Fibroblast of lung (primary cell): ENCODE measurements at regions not wholly inside any gene's neighbourhood (a gene's known extent, or its start where the extent isn't known, plus 50 kb on each side); places are given as distances from the start of the nearest gene placed in this dataset.

ENCODE experiments used
- DNase-seq, 2 donors: peaks; one replicate each; pipeline versions ENCODE4 v3.0.0 to v3.0.0-alpha.2; 2010; ENCODE audit warnings: low read depth in 2 of 2
- H2AFZ ChIP-seq: 2 replicates; pipeline ENCODE4 v1.5.1; 2012; ENCODE audit warnings: low read length, control low read depth, inconsistent platforms
- H3K27ac ChIP-seq: 2 replicates; pipeline ENCODE4 v1.5.1; 2011; ENCODE audit warnings: low read length, control low read depth; ENCODE audit not compliant: insufficient read depth
- H3K27me3 ChIP-seq: 2 replicates; pipeline ENCODE4 v1.5.1; 2011; ENCODE audit warnings: mild to moderate bottlenecking, low read length; ENCODE audit not compliant: control insufficient read depth, insufficient read depth
- H3K36me3 ChIP-seq: 2 replicates; pipeline ENCODE4 v1.5.1; 2011; ENCODE audit warnings: low read length; ENCODE audit not compliant: control insufficient read depth, insufficient read depth
- H3K4me1 ChIP-seq: 2 replicates; pipeline ENCODE4 v1.5.1; 2011; ENCODE audit warnings: low read length; ENCODE audit not compliant: control insufficient read depth, insufficient read depth; ENCODE audit errors: extremely low read depth
- H3K4me2 ChIP-seq: 2 replicates; pipeline ENCODE4 v1.5.1; 2011; ENCODE audit warnings: low read length, control low read depth; ENCODE audit not compliant: insufficient read depth; ENCODE audit errors: extremely low read depth
- H3K4me3 ChIP-seq, 4 experiments: fragments of 200-600 bp in 1 of 4; sonication (generic) in 1 of 4; replicated peaks in 1 of 4; 2 replicates each; pipeline ENCODE4 v1.5.1; 2011 to 2016; ENCODE audit warnings: low read length in 4 of 4, low read depth in 3 of 4, mild to moderate bottlenecking in 3 of 4, control low read depth in 2 of 4, inconsistent platforms in 1 of 4, mixed read lengths in 1 of 4; ENCODE audit not compliant: insufficient read depth in 1 of 4; ENCODE audit errors: control extremely low read depth in 1 of 4
- H3K79me2 ChIP-seq: 2 replicates; pipeline ENCODE4 v1.5.1; 2012; ENCODE audit warnings: mild to moderate bottlenecking, low read length, inconsistent platforms; ENCODE audit not compliant: control insufficient read depth, insufficient read depth
- H3K9ac ChIP-seq: 2 replicates; pipeline ENCODE4 v1.5.1; 2011; ENCODE audit warnings: mild to moderate bottlenecking, low read length, control low read depth; ENCODE audit not compliant: insufficient read depth
- H3K9me3 ChIP-seq: 2 replicates; pipeline ENCODE4 v1.5.1; 2012; ENCODE audit warnings: low read depth, low read length; ENCODE audit not compliant: control insufficient read depth, insufficient read depth
- H4K20me1 ChIP-seq: 2 replicates; pipeline ENCODE4 v1.5.1; 2011; ENCODE audit warnings: low read length; ENCODE audit not compliant: control insufficient read depth, insufficient read depth; ENCODE audit errors: extremely low read depth
- EZH2 ChIP-seq: IDR thresholded peaks from 2 replicates; pipeline ENCODE4 v1.5.1; 2012; ENCODE audit warnings: low read length, control low read depth, mild to moderate bottlenecking; ENCODE audit errors: missing control alignments
- TF ChIP-seq, protein P1 (sequence below), 2 donors: IDR thresholded peaks in 1 of 2; conservative IDR thresholded peaks in 1 of 2; 1 replicate in 1 of 2; 2 replicates in 1 of 2; pipeline ENCODE4 v1.5.1; 2011 to 2012; ENCODE audit warnings: low read length in 2 of 2, control low read depth in 1 of 2, inconsistent platforms in 1 of 2, low read depth in 1 of 2, mild to moderate bottlenecking in 1 of 2

- peaks cover 9% of the 10 kb centered on the region for H3K4me1 ChIP-seq
- no peak overlapping the region for H2AFZ ChIP-seq
- H3K9ac ChIP-seq: no peak overlapping the region
- H4K20me1 ChIP-seq: no peaks in the 10 kb centered on the region
- H3K79me2 ChIP-seq: no peaks in the 10 kb centered on the region
- no peaks in the 10 kb centered on the region for H3K36me3 ChIP-seq
- no peak overlapping the region for H3K4me2 ChIP-seq
- peak in 1 of 2 donors; percentile 54 for DNase-seq
- TF ChIP-seq, protein P1, sequence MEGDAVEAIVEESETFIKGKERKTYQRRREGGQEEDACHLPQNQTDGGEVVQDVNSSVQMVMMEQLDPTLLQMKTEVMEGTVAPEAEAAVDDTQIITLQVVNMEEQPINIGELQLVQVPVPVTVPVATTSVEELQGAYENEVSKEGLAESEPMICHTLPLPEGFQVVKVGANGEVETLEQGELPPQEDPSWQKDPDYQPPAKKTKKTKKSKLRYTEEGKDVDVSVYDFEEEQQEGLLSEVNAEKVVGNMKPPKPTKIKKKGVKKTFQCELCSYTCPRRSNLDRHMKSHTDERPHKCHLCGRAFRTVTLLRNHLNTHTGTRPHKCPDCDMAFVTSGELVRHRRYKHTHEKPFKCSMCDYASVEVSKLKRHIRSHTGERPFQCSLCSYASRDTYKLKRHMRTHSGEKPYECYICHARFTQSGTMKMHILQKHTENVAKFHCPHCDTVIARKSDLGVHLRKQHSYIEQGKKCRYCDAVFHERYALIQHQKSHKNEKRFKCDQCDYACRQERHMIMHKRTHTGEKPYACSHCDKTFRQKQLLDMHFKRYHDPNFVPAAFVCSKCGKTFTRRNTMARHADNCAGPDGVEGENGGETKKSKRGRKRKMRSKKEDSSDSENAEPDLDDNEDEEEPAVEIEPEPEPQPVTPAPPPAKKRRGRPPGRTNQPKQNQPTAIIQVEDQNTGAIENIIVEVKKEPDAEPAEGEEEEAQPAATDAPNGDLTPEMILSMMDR (conservative IDR thresholded peaks at IDR 0.05 in 1 of 2, IDR thresholded peaks at IDR 0.05 in 1 of 2; ENCODE audit: low read depth in 1 of 2, low read length in 2 of 2): no peak
- TF ChIP-seq EZH2: no peak
- no peak overlapping the region for H3K4me3 ChIP-seq
- no peaks in the 10 kb centered on the region for H3K27me3 ChIP-seq
- H3K27ac ChIP-seq: no peak overlapping the region
- no peaks in the 10 kb centered on the region for H3K9me3 ChIP-seq
These were observed 134.5 kb downstream of the ADAMTS15 start for GRCh38 chr11:130582981-130583380.

DNA sequence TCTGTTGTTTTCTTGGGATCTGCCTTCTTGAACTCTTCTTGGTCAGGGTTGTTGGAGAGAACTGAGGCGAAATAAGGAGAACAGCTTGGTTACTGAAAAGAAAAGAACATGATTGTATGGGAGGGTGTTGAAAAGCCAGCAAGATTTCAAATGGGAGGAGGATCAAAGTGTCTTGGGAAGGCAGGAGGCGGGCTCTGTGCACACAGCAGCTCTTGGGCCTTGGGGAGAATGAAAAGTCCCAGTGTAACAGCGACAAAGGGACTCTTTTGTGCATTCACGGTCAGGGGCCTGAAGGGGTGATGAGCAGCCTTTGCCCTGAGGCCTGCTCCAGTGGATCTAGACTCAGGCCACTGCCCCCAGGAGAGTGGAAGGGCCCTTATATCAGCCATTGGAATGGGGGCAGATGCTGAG, 135.4 kb downstream of the ADAMTS15 start:
- no peak for DNase-seq
- Histone ChIP-seq H2AFZ (no peak overlapping the region), H3K36me3 (no peaks in the 10 kb centered on the region), H3K4me2 (no peak overlapping the region), H3K9ac (no peak overlapping the region), H3K27ac (no peak overlapping the region), H3K79me2 (no peaks in the 10 kb centered on the region), H3K9me3 (no peaks in the 10 kb centered on the region), H3K4me3 (no peak overlapping the region), H3K4me1 (peaks cover 9% of the 10 kb centered on the region), H3K27me3 (no peaks in the 10 kb centered on the region), H4K20me1 (no peaks in the 10 kb centered on the region)
- no peak for TF ChIP-seq EZH2
- TF ChIP-seq, protein P1 (conservative IDR thresholded peaks at IDR 0.05 in 1 of 2, IDR thresholded peaks at IDR 0.05 in 1 of 2; ENCODE audit: low read depth in 1 of 2, low read length in 2 of 2): no peak

GRCh38 chr11:130585545-130585944, 137.1 kb downstream of the ADAMTS15 start:
- H3K9ac ChIP-seq: no peak overlapping the region
- peaks cover 9% of the 10 kb centered on the region for H3K4me1 ChIP-seq
- DNase-seq: peak; percentile 26 to 90
- H4K20me1 ChIP-seq: no peaks in the 10 kb centered on the region
- H3K9me3 ChIP-seq: no peaks in the 10 kb centered on the region
- H2AFZ ChIP-seq: no peak overlapping the region
- no peaks in the 10 kb centered on the region for H3K27me3 ChIP-seq
- H3K4me2 ChIP-seq: no peak overlapping the region
- H3K27ac ChIP-seq: no peak overlapping the region
- H3K4me3 ChIP-seq: no peak overlapping the region
- no peaks in the 10 kb centered on the region for H3K79me2 ChIP-seq
- no peaks in the 10 kb centered on the region for H3K36me3 ChIP-seq
- TF ChIP-seq EZH2: no peak
- TF ChIP-seq, protein P1 (conservative IDR thresholded peaks at IDR 0.05 in 1 of 2, IDR thresholded peaks at IDR 0.05 in 1 of 2; ENCODE audit: low read depth in 1 of 2, low read length in 2 of 2): no peak
